Right lobe of liver (tissue), 6 donors: ENCODE measurements at regions not wholly inside any gene's neighbourhood (a gene's known extent, or its start where the extent isn't known, plus 50 kb on each side); places are given as distances from the start of the nearest gene placed in this dataset.
A peak's percentile ranks its signal among the peaks of the same experiment; 100 is the strongest.

Experiments
- ATAC-seq, 4 donors: fragments of 200-7000 bp; cut with Tn5 transposase; one replicate each; pipeline ENCODE4 v1.9.1; 2020; ENCODE audit warnings: mild to moderate bottlenecking in 4 of 4, moderate library complexity in 4 of 4
- DNase-seq, 3 donors: peaks; one replicate each; pipeline ENCODE4 v3.0.0-alpha.2; 2020
- H3K27ac ChIP-seq, 3 donors: fragments of 200-600 bp; one replicate each; pipeline ENCODE4 v1.8.0; 2022
- H3K27me3 ChIP-seq, 2 donors: fragments of 200-600 bp; one replicate each; pipeline ENCODE4 v1.8.0; 2022
- H3K36me3 ChIP-seq, 4 donors: fragments of 200-600 bp; sonication (generic) in 1 of 4; one replicate each; pipeline versions ENCODE4 v1.5.1 to v1.8.0; 2017 to 2022; ENCODE audit warnings: control low read depth in 1 of 4
- H3K4me1 ChIP-seq, 4 donors: fragments of 200-600 bp; sonication (generic) in 1 of 4; one replicate each; pipeline versions ENCODE4 v1.5.1 to v1.8.0; 2017 to 2022; ENCODE audit warnings: control low read depth in 1 of 4
- H3K4me3 ChIP-seq, 3 donors: fragments of 200-600 bp; one replicate each; pipeline ENCODE4 v1.8.0; 2022
- H3K9me3 ChIP-seq, 4 donors: fragments of 200-600 bp; sonication (generic) in 1 of 4; one replicate each; pipeline versions ENCODE4 v1.5.1 to v1.8.0; 2017 to 2022; ENCODE audit warnings: control low read depth in 1 of 4
- CTCF ChIP-seq, 4 donors: fragments of 200-600 bp in 3 of 4; fragments of 450-650 bp in 1 of 4; IDR thresholded peaks; one replicate each; pipeline versions ENCODE4 v1.5.1 to v1.8.0; 2016 to 2022; ENCODE audit warnings: antibody characterized with exemption in 4 of 4, mild to moderate bottlenecking in 2 of 4
- POLR2A ChIP-seq: fragments of 450-650 bp; IDR thresholded peaks from one replicate; pipeline ENCODE4 v1.6.1; 2017; ENCODE audit warnings: antibody characterized with exemption, mild to moderate bottlenecking
- WGBS: methylation state at CpG from one replicate; pipeline ENCODE4 v1.1.6; 2018; ENCODE audit warnings: low coverage, low lambda C conversion rate; ENCODE audit not compliant: insufficient coverage; ENCODE audit errors: missing lambda C conversion rate; 5-methylcytosine and 5-hydroxymethylcytosine counted together
- intact Hi-C, 2 donors: fragments of 100-400 bp; cut with DNase I; formaldehyde crosslinking; loops; one replicate each; pipeline versions ENCODE4 v1.11.2 to v1.14.1; 2022
- donor health status: DM: no; HTN: yes; CAD: no.
- donor health status: DM: no; HTN: no; CAD: no.
- donor health status: DM: no; HTN: no; CAD: no.
- donor health status: DM: no; HTN: yes; CAD: no.
- donor health status: DM: no; HTN: yes; CAD: no.

- no peaks in the 10 kb centered on the region for H3K27me3 ChIP-seq
- peaks cover 0 to 5% (median 0%) of the 10 kb centered on the region in 4 donors for H3K4me1 ChIP-seq
- H3K27ac ChIP-seq: no peak overlapping the region
- TF ChIP-seq POLR2A (no peak), CTCF (IDR thresholded peaks at IDR 0.05) (no peak)
- WGBS: no CpG with 5 or more reads among the region's 14 CpGs
- DNase-seq: no peak
- no peak overlapping the region for H3K4me3 ChIP-seq
- intact Hi-C loops: loop anchor here (5.0 to 10.0 kb wide), 3 partner anchors 105 to 228 kb away; no protein-coding TSS in a partner anchor
- no peaks in the 10 kb centered on the region for H3K9me3 ChIP-seq
- H3K36me3 ChIP-seq: no peaks in the 10 kb centered on the region
- ATAC-seq: no peak
Measured at GRCh38 chr12:132416827-132417226, 73.1 kb upstream of the FBRSL1 start.

- TF ChIP-seq POLR2A (no peak), CTCF (IDR thresholded peaks at IDR 0.05) (no peak)
- H3K27me3 ChIP-seq: no peaks in the 10 kb centered on the region
- no peak for ATAC-seq
- no peaks in the 10 kb centered on the region for H3K9me3 ChIP-seq
- H3K4me3 ChIP-seq: no peak overlapping the region
- peaks cover 0 to 5% (median 0%) of the 10 kb centered on the region in 4 donors for H3K4me1 ChIP-seq
- DNase-seq: no peak
- 87% methylated on average over 3 of the region's 25 CpGs for WGBS
- no peaks in the 10 kb centered on the region for H3K36me3 ChIP-seq
- H3K27ac ChIP-seq: no peak overlapping the region
- intact Hi-C loops: loop anchor here (5.0 to 10.0 kb wide), 3 partner anchors 106 to 229 kb away; no protein-coding TSS in a partner anchor
Measured at GRCh38 chr12:132416121-132416673, 73.8 kb upstream of the FBRSL1 start.

GRCh38 chr12:132415327-132416120 lies 74.4 kb upstream of the FBRSL1 start:
- Histone ChIP-seq H3K27ac (no peak overlapping the region), H3K4me1 (peaks cover 0 to 5% (median 0%) of the 10 kb centered on the region in 4 donors), H3K27me3 (no peaks in the 10 kb centered on the region), H3K4me3 (no peak overlapping the region), H3K36me3 (no peaks in the 10 kb centered on the region), H3K9me3 (no peaks in the 10 kb centered on the region)
- DNase-seq (no peak), ATAC-seq (peak in 3 of 4 donors; percentile 2 to 20 (median 5))
- TF ChIP-seq CTCF (IDR thresholded peaks at IDR 0.05): no peak
- no peak for TF ChIP-seq POLR2A
- intact Hi-C loops: loop anchor here (5.0 to 10.0 kb wide), 3 partner anchors 107 to 229 kb away; no protein-coding TSS in a partner anchor
- WGBS: 37% methylated on average over 7 of the region's 25 CpGs

- H3K27ac ChIP-seq: no peak overlapping the region
- TF ChIP-seq CTCF (IDR thresholded peaks at IDR 0.05): peak; percentile 94 to 96 (median 95)
- no peak for TF ChIP-seq POLR2A
- DNase-seq (peak; percentile 84 to 85 (median 84)), ATAC-seq (peak; percentile 95 to 99 (median 98))
- no peaks in the 10 kb centered on the region for H3K9me3 ChIP-seq
- intact Hi-C loops: loop anchor here (5.0 to 10.0 kb wide), 3 partner anchors 108 to 230 kb away; no protein-coding TSS in a partner anchor
- WGBS: 0% methylated on average over 4 of the region's 30 CpGs
- H3K4me3 ChIP-seq: no peak overlapping the region
- no peaks in the 10 kb centered on the region for H3K27me3 ChIP-seq
- H3K36me3 ChIP-seq: no peaks in the 10 kb centered on the region
- H3K4me1 ChIP-seq: peaks cover 0 to 5% (median 0%) of the 10 kb centered on the region in 4 donors
Measured at GRCh38 chr12:132414634-132415326, 75.2 kb upstream of the FBRSL1 start.
